HepG2 (cell line): ENCODE measurements at regions not wholly inside any gene's neighbourhood (a gene's known extent, or its start where the extent isn't known, plus 50 kb on each side); places are given as distances from the start of the nearest gene placed in this dataset.

Source experiments
- ATAC-seq: fragments of 200-7000 bp; cut with Tn5 transposase; 3 replicates; pipeline ENCODE4 v1.9.1; 2020; ENCODE audit warnings: mild to moderate bottlenecking, moderate library complexity
- BruUV-seq: library from RNA; stranded (reverse); fragments of 400-500 nt; replicated peaks from 2 replicates; lab custom pipeline; 2021; lab: Mats Ljungman, UMichigan
- CTCF ChIA-PET: fragments of 300-600 bp; formaldehyde crosslinking; extraction: SDS; loops from one replicate; lab custom pipeline; 2021; ENCODE audit warnings: low total read pairs, inconsistent platforms, low intra/inter-chr PET ratio; lab: Yijun Ruan, JAX
- POLR2A ChIA-PET: fragments of 350-600 bp; sonication (Branson Sonifier 250); formaldehyde crosslinking; loops from one replicate; lab custom pipeline; 2020; ENCODE audit warnings: antibody characterized with exemption, inconsistent platforms; lab: Yijun Ruan, JAX
- DNase-seq: peaks from one replicate; pipeline ENCODE4 v3.0.0-alpha.2; 2015; ENCODE audit warnings: low spot score
- FAIRE-seq: peaks from 3 replicates; lab custom pipeline; 2011; peaks lifted over from hg19 to GRCh38; lab: Jason Lieb, UNC
- H2AFZ ChIP-seq: one replicate; pipeline ENCODE4 v1.6.1; 2011; ENCODE audit warnings: low read length, inconsistent platforms
- H3K27ac ChIP-seq: fragments of 300-600 bp; 3 replicates; pipeline ENCODE4 v1.8.0; 2011; ENCODE audit warnings: mixed run types, mild to moderate bottlenecking, mixed read lengths, low read length, inconsistent platforms; ENCODE audit not compliant: insufficient read depth; ENCODE audit errors: extremely low read length
- H3K27me3 ChIP-seq, 2 experiments: fragments of 200-600 bp in 1 of 2; 2 replicates in 1 of 2; 3 replicates in 1 of 2; pipeline versions ENCODE4 v1.6.0 to v1.8.0; 2011; ENCODE audit warnings: low read length in 2 of 2, mild to moderate bottlenecking in 2 of 2, moderate library complexity in 2 of 2, inconsistent platforms in 1 of 2; ENCODE audit not compliant: insufficient read depth in 2 of 2, control insufficient read depth in 1 of 2
- H3K36me3 ChIP-seq, 2 experiments: fragments of 200-600 bp in 1 of 2; replicated peaks in 1 of 2; 2 replicates in 1 of 2; 3 replicates in 1 of 2; pipeline versions ENCODE4 v1.5.1 to v1.8.0; 2011; ENCODE audit warnings: low read length in 2 of 2, inconsistent platforms in 1 of 2; ENCODE audit not compliant: insufficient read depth in 2 of 2, control insufficient read depth in 1 of 2
- H3K4me1 ChIP-seq: 2 replicates; pipeline ENCODE4 v1.5.1; 2012; ENCODE audit warnings: low read length, inconsistent platforms; ENCODE audit not compliant: insufficient read depth
- H3K4me2 ChIP-seq: 2 replicates; pipeline ENCODE4 v1.6.0; 2011; ENCODE audit warnings: low read depth, low read length, inconsistent platforms
- H3K4me3 ChIP-seq, 3 experiments: fragments of 200-600 bp in 1 of 3; sonication (generic), shearing (Covaris generic) in 1 of 3; replicated peaks in 1 of 3; 2 replicates each; pipeline ENCODE4 v1.5.1; 2011 to 2016; ENCODE audit warnings: low read length in 3 of 3, inconsistent platforms in 2 of 3, low read depth in 2 of 3, mild to moderate bottlenecking in 2 of 3, control low read depth in 1 of 3, mixed read lengths in 1 of 3; ENCODE audit not compliant: insufficient read depth in 1 of 3
- H3K79me2 ChIP-seq: one replicate; pipeline ENCODE4 v1.6.1; 2011; ENCODE audit warnings: low read length, inconsistent platforms; ENCODE audit not compliant: insufficient read depth
- H3K9ac ChIP-seq: 2 replicates; pipeline ENCODE4 v1.6.0; 2011; ENCODE audit warnings: mild to moderate bottlenecking, low read depth, low read length, inconsistent platforms; ENCODE audit not compliant: insufficient read depth
- H3K9me3 ChIP-seq: 2 replicates; pipeline ENCODE4 v1.5.1; 2012; ENCODE audit warnings: mild to moderate bottlenecking, low read length
- H4K20me1 ChIP-seq: 2 replicates; pipeline ENCODE4 v1.6.0; 2011; ENCODE audit warnings: inconsistent platforms, mild to moderate bottlenecking, low read length, moderate library complexity; ENCODE audit not compliant: insufficient read depth
- LCORL ChIP-seq, 2 experiments: fragments of 450-650 bp in 1 of 2; sonication (generic) in 1 of 2; formaldehyde crosslinking in 1 of 2; IDR thresholded peaks; 2 replicates each; pipeline versions ENCODE4 v1.5.0 to v1.6.1; 2017 to 2020; ENCODE audit warnings: antibody characterized with exemption in 1 of 2, missing genetic modification reagents in 1 of 2
- MAFF ChIP-seq: IDR thresholded peaks from 2 replicates; pipeline ENCODE4 v1.6.1; 2011; ENCODE audit warnings: low read depth, low read length, improper control_type of control experiment
- MAFK ChIP-seq, 2 experiments: IDR thresholded peaks in 1 of 2; conservative IDR thresholded peaks in 1 of 2; 2 replicates each; pipeline ENCODE4 v1.6.1; 2011; ENCODE audit warnings: improper control_type of control experiment in 2 of 2, low read length in 2 of 2
- NAIF1 ChIP-seq: sonication (generic); formaldehyde crosslinking; IDR thresholded peaks from 2 replicates; pipeline ENCODE4 v1.5.0; 2020; ENCODE audit warnings: mild to moderate bottlenecking, missing genetic modification reagents, borderline replicate concordance
- ZBTB21 ChIP-seq: sonication (generic); formaldehyde crosslinking; IDR thresholded peaks from 2 replicates; pipeline ENCODE4 v1.4.0; 2020; ENCODE audit warnings: missing genetic modification reagents
- ZIK1 ChIP-seq: sonication (generic); formaldehyde crosslinking; IDR thresholded peaks from 2 replicates; pipeline ENCODE4 v1.5.0; 2020; ENCODE audit warnings: mild to moderate bottlenecking, low read depth, missing genetic modification reagents, borderline replicate concordance
- ZNF282 ChIP-seq: fragments of 450-650 bp; IDR thresholded peaks from 2 replicates; pipeline ENCODE4 v1.6.1; 2018; ENCODE audit not compliant: partially characterized antibody
- ZNF558 ChIP-seq: sonication (generic); formaldehyde crosslinking; IDR thresholded peaks from 2 replicates; pipeline ENCODE4 v1.9.0; 2022; ENCODE audit warnings: mild to moderate bottlenecking, missing genetic modification reagents, borderline replicate concordance
- in situ Hi-C: cut with HindIII; loops from 2 replicates; pipeline ENCODE4 v1.10.0; 2017; ENCODE audit warnings: low pct_unique_long_range_greater_than_20kb; ENCODE audit not compliant: extremely low pct_ligation_motif_present
- intact Hi-C: fragments of 100-400 bp; cut with micrococcal nuclease; formaldehyde crosslinking; loops from one replicate; pipeline ENCODE4 v1.10.0; 2022; ENCODE audit not compliant: unreplicated experiment
- TF ChIP-seq, protein P1 (sequence below): sonication (generic); formaldehyde crosslinking; IDR thresholded peaks from 2 replicates; pipeline ENCODE4 v1.4.0; 2020; ENCODE audit warnings: missing genetic modification reagents
- TF ChIP-seq, protein P2 (sequence below): sonication (generic); formaldehyde crosslinking; IDR thresholded peaks from 2 replicates; pipeline ENCODE4 v1.4.0; 2020; ENCODE audit warnings: missing genetic modification reagents, borderline replicate concordance
- TF ChIP-seq, protein P3 (sequence below): IDR thresholded peaks from 2 replicates; pipeline ENCODE4 v1.6.1; 2012; ENCODE audit warnings: inconsistent platforms

- ATAC-seq (no peak), FAIRE-seq (no peak), DNase-seq (no peak)
- CTCF ChIA-PET = no interaction called here
- H3K36me3 ChIP-seq = no peaks in the 10 kb centered on the region
- TF ChIP-seq ZNF282 (no peak), MAFF (peak; percentile 86), MAFK (conservative IDR thresholded peaks at IDR 0.05 in 1 of 2, IDR thresholded peaks at IDR 0.05 in 1 of 2; ENCODE audit: low read length in 2 of 2) (peak; percentile 83 to 87)
- H4K20me1 ChIP-seq = no peaks in the 10 kb centered on the region
- no peak overlapping the region for H3K4me2 ChIP-seq
- no peaks in the 10 kb centered on the region for H3K27me3 ChIP-seq
- in situ Hi-C loops (no loop called here), intact Hi-C loops (no loop called here)
- H3K27ac ChIP-seq = no peak overlapping the region
- no peak overlapping the region for H3K4me3 ChIP-seq
- peaks cover 12% of the 10 kb centered on the region; the same call in 1 of the 2 replicates for H3K9me3 ChIP-seq
- no peaks in the 10 kb centered on the region for H3K4me1 ChIP-seq
- POLR2A ChIA-PET = no interaction called here
- H2AFZ ChIP-seq = no peak overlapping the region
- no TSS peak for BruUV-seq
- no peak overlapping the region for H3K9ac ChIP-seq
- H3K79me2 ChIP-seq = no peaks in the 10 kb centered on the region
Observed at GRCh38 chr18:33944493-33944892, 280.2 kb downstream of the NOL4 start.

- no peak overlapping the region for H3K4me3 ChIP-seq
- no peaks in the 10 kb centered on the region for H4K20me1 ChIP-seq
- peaks cover 8% of the 10 kb centered on the region; the same call in 1 of the 2 replicates for H3K9me3 ChIP-seq
- intact Hi-C loops (no loop called here), in situ Hi-C loops (no loop called here)
- no peaks in the 10 kb centered on the region for H3K27me3 ChIP-seq
- CTCF ChIA-PET = no interaction called here
- H2AFZ ChIP-seq = no peak overlapping the region
- no peaks in the 10 kb centered on the region for H3K79me2 ChIP-seq
- POLR2A ChIA-PET = no interaction called here
- FAIRE-seq (no peak), DNase-seq (no peak), ATAC-seq (no peak)
- no peak overlapping the region for H3K9ac ChIP-seq
- BruUV-seq = no TSS peak
- no peaks in the 10 kb centered on the region for H3K4me1 ChIP-seq
- no peak overlapping the region for H3K27ac ChIP-seq
- H3K36me3 ChIP-seq = no peaks in the 10 kb centered on the region
- H3K4me2 ChIP-seq = no peak overlapping the region
- TF ChIP-seq ZBTB21 (CRISPR knock-in tag) (no peak), ZNF558 (CRISPR knock-in tag) (no peak), ZIK1 (CRISPR knock-in tag) (no peak), LCORL (IDR thresholded peaks at IDR 0.05) (no peak), LCORL (CRISPR knock-in tag; IDR thresholded peaks at IDR 0.05) (no peak), NAIF1 (no peak)
- TF ChIP-seq, protein P1, sequence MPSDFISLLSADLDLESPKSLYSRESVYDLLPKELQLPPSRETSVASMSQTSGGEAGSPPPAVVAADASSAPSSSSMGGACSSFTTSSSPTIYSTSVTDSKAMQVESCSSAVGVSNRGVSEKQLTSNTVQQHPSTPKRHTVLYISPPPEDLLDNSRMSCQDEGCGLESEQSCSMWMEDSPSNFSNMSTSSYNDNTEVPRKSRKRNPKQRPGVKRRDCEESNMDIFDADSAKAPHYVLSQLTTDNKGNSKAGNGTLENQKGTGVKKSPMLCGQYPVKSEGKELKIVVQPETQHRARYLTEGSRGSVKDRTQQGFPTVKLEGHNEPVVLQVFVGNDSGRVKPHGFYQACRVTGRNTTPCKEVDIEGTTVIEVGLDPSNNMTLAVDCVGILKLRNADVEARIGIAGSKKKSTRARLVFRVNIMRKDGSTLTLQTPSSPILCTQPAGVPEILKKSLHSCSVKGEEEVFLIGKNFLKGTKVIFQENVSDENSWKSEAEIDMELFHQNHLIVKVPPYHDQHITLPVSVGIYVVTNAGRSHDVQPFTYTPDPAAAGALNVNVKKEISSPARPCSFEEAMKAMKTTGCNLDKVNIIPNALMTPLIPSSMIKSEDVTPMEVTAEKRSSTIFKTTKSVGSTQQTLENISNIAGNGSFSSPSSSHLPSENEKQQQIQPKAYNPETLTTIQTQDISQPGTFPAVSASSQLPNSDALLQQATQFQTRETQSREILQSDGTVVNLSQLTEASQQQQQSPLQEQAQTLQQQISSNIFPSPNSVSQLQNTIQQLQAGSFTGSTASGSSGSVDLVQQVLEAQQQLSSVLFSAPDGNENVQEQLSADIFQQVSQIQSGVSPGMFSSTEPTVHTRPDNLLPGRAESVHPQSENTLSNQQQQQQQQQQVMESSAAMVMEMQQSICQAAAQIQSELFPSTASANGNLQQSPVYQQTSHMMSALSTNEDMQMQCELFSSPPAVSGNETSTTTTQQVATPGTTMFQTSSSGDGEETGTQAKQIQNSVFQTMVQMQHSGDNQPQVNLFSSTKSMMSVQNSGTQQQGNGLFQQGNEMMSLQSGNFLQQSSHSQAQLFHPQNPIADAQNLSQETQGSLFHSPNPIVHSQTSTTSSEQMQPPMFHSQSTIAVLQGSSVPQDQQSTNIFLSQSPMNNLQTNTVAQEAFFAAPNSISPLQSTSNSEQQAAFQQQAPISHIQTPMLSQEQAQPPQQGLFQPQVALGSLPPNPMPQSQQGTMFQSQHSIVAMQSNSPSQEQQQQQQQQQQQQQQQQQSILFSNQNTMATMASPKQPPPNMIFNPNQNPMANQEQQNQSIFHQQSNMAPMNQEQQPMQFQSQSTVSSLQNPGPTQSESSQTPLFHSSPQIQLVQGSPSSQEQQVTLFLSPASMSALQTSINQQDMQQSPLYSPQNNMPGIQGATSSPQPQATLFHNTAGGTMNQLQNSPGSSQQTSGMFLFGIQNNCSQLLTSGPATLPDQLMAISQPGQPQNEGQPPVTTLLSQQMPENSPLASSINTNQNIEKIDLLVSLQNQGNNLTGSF = no peak
- TF ChIP-seq, protein P2, sequence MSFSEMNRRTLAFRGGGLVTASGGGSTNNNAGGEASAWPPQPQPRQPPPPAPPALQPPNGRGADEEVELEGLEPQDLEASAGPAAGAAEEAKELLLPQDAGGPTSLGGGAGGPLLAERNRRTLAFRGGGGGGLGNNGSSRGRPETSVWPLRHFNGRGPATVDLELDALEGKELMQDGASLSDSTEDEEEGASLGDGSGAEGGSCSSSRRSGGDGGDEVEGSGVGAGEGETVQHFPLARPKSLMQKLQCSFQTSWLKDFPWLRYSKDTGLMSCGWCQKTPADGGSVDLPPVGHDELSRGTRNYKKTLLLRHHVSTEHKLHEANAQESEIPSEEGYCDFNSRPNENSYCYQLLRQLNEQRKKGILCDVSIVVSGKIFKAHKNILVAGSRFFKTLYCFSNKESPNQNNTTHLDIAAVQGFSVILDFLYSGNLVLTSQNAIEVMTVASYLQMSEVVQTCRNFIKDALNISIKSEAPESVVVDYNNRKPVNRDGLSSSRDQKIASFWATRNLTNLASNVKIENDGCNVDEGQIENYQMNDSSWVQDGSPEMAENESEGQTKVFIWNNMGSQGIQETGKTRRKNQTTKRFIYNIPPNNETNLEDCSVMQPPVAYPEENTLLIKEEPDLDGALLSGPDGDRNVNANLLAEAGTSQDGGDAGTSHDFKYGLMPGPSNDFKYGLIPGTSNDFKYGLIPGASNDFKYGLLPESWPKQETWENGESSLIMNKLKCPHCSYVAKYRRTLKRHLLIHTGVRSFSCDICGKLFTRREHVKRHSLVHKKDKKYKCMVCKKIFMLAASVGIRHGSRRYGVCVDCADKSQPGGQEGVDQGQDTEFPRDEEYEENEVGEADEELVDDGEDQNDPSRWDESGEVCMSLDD (CRISPR knock-in tag) = no peak
- TF ChIP-seq, protein P3, sequence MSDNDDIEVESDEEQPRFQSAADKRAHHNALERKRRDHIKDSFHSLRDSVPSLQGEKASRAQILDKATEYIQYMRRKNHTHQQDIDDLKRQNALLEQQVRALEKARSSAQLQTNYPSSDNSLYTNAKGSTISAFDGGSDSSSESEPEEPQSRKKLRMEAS = no peak
Observed at GRCh38 chr18:33937270-33937816, 287.4 kb downstream of the NOL4 start.
